ENCODE measurements at regions not wholly inside any gene's neighbourhood (a gene's known extent, or its start where the extent isn't known, plus 50 kb on each side); places are given as distances from the start of the nearest gene placed in this dataset.
"Not testable (repeated sequence)": the region's sequence is repeated elsewhere in the genome, so short reads cannot be mapped to it uniquely, and the experiment has no call there.

GRCh38 chr13:87982400-87982799 is 311.2 kb downstream of the SLITRK5 start:
- DNase-seq (ENCODE audit: low read depth): no peak

GRCh38 chr13:87986639-87987250 is 315.6 kb downstream of the SLITRK5 start:
- no peak for DNase-seq (ENCODE audit: low read depth)

- DNase-seq (ENCODE audit: low read depth): no peak
Observed at GRCh38 chr13:87998081-87998480, 326.9 kb downstream of the SLITRK5 start.

- DNase-seq (ENCODE audit: low read depth): no peak
Observed at GRCh38 chr13:87999240-87999700, 328.1 kb downstream of the SLITRK5 start.

DNA sequence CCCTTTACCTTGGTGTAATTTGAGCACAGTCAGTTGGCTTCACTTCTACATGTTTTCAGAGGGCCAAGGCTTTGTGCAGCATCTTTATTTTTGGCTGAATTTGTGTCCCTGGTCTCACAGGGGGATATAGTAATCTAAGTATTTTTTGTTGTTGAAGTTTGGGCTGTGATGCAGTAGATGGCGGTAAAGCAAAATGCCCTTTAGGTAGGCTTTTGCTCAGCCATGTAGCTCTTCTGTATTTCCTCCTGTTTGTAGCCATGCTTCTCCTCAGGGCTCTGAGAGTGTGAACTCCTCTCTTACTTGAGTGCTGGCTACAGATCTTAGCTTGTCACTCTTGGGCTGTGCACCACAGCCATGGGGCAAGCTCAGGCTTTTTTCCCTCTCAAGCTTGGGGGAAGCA is 328.6 kb downstream of the SLITRK5 start:
- no peak for DNase-seq (ENCODE audit: low read depth)

GRCh38 chr13:88000239-88000638 is 329.1 kb downstream of the SLITRK5 start:
- no peak for DNase-seq (ENCODE audit: low read depth)

DNA sequence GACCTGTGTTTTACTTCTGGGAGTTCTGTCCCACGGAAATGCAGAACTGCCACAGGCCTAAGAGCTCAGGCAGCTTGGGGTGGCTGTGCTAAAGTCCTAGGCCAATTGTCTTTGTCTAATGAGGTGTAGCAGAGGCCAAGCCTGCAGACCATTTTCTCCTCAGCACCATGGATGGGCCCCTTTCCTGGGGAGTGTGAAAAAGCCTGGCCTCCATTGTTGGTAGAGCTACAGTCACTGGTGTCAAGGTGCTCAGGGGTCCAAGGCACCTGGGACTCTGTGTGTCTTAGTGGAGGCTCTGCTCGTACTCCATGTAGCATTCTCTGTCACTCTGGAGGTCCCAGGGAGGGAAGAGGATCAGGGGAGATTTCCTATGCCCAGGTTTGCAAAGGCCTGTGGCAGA is 329.6 kb downstream of the SLITRK5 start:
- DNase-seq (ENCODE audit: low read depth): no peak

- DNase-seq (ENCODE audit: low read depth): no peak
Observed at GRCh38 chr13:88005188-88005587, 334.0 kb downstream of the SLITRK5 start.

GRCh38 chr13:88014527-88014926 is 343.4 kb downstream of the SLITRK5 start:
- no peak for DNase-seq (ENCODE audit: low read depth)

GRCh38 chr13:88022431-88023208 is 351.4 kb downstream of the SLITRK5 start:
- DNase-seq (ENCODE audit: low read depth): no peak

DNA sequence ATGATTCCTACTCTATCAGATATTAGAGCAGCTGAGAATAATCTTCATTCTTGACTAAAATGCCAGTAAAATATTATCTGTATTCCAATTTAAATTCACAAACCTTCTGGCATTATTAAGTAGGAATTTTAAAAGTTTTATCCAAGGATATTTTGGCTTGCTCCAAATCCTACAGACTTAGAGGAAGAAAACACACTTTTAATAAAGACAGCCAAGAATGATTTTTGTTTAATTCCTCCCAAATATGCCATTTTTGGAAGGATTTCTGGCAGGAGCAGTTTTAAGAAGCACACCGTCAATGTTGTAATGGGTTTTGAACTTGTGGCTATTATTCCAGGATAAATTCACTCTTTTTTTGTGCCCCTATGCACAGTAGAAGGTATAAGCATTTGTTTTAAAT is 355.1 kb downstream of the SLITRK5 start:
- DNase-seq (ENCODE audit: low read depth): no peak

- no peak for DNase-seq (ENCODE audit: low read depth)
Observed at GRCh38 chr13:88031980-88032559, 360.9 kb downstream of the SLITRK5 start.

- DNase-seq (ENCODE audit: low read depth): not testable (repeated sequence)
Observed at GRCh38 chr13:88036205-88036604, 365.0 kb downstream of the SLITRK5 start.

DNA sequence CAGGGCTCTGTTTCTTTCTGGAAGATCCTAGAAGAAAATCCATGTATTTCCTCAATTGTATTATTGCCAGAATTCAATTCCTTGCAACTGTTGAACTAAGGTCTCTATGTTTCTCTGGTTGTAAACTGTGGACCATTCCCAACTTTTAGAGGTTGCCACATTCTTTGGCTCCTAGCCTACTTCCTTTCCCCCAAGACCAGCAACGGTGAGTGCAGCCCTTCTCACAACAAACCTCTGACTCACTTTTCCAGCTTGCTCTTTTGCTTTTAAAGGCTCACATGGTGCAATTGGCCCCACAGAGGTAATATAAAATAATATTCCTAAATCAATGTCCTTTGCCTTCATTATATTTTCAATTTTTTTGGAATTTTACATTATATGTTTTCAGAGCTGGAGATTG is 371.3 kb downstream of the SLITRK5 start:
- DNase-seq (ENCODE audit: low read depth): no peak

DNA sequence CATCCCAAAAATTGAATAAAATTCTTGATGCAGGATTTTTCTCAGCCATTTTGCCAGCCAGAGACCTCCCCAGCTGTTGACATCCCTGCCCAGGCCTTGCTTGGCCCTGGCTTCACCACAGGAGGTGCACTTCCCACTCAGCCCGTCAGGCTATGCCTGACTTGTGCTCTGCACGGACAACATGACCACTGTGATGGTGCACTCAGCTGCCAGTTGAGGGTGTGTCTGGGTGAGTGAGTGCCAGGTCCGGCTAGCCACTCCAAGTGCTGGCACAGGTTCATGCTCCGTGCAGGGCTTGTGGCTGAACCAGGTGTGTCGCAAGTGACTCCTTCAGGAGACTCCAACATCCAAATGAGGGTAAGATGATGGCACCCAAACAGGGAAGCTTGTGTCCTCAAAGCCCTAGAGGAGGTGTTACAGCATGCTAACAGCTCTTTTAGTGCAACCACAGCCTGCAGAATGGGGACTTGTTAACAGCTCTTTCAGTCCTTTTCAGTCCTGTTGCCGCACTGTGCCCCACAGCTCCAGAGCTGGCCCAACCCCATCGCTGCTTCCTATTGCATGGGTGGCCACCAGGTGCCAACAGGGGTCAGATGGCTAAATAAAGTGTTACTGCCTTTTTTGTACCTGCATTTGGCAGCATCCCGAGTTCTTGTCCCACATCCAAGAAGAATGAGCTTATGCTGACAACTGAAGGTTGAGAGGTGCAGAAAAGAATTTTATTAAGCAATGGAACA is 380.7 kb downstream of the SLITRK5 start:
- no peak for DNase-seq (ENCODE audit: low read depth)

DNA sequence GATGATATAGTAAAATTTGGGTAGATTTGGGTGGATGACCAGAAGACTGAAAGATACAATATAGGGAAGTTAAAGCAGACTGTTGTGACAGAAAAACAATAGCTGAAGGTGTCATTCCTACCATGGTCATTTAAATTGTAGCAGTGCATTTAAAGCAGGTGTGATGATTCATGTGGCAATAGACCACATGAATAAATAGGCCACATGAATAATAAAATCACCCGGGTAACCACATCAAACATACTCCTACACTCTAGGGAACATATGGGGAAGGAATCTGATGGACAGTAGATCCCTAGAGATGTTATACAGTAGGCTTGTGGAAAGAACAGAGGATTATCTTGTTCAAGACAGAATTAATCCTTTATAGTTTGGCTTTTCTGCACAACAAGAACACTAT is 392.6 kb downstream of the SLITRK5 start:
- DNase-seq (ENCODE audit: low read depth): no peak

GRCh38 chr13:88066847-88067246 is 395.7 kb downstream of the SLITRK5 start:
- DNase-seq (ENCODE audit: low read depth): no peak

DNA sequence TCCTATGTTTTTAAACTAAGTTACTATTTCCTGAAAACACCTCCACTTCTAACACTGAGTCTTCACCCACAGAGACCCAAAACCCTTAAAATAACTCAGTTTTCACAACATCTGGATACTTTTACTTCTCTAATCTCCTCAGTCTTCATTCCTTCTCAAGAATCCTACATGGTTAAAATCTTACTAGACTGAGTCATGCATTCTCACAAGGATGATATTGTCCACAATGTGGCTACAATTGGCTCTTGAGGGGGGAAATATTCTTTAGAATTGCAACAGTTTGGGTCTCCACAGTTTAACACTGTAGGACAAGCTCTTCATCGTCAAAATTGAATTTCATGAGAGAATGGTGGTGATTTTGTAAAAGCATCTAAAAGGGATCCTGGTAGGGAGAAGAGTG is 397.1 kb downstream of the SLITRK5 start:
- DNase-seq (ENCODE audit: low read depth): no peak

- no peak for DNase-seq (ENCODE audit: low read depth)
Observed at GRCh38 chr13:88068975-88069374, 397.8 kb downstream of the SLITRK5 start.

DNA sequence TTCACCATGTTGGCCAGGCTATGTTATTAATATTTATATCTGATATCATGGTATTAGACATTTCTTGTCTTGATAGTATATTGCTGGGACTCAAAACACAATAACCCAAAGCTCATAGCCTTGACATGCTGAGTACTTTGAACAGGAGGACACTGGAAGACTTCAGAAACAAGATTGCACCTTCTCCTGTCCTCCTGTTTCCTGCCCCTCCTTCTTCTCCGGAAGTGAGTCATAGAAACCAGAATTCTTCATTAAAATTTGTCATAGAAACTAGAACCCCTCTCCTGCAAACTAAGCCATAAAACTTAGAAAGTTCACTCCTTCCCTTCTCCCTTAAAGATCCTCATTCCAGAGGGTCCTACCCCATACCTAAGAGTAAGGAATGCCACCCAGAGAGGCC is 400.2 kb downstream of the SLITRK5 start:
- DNase-seq (ENCODE audit: low read depth): no peak

DNA sequence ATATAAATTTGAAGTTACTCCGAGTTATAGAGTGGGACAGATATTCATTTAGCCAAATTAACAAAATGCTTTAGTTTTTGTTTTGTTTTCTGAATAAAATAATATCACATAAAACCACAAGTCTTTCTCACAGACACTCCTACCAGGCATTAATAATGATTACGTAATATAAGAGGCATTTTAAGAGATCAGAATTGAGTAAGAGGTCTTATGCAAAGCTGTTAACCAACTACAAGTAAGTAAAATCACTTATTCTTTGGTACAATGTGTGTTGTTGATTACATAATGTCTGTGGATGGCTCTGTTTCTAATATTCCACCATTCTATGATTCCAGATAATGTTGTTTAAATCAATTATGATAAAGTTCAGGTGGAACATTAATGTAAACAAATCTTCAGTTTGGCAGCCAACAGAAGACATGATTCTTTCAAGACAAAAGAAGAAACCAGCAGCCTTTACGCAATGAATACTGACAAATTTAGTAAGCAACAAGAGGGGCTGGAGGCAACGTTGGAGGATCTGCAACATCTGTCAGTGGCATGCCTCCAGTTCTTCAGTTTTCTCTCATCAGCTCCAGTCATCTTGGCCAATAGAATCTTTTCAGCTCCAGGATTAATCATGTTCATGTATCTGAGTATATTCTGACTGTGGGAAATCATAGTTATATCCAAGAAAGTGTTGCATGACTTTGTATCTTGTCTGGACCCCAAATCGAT is 403.8 kb downstream of the SLITRK5 start:
- no peak for DNase-seq (ENCODE audit: low read depth)

GRCh38 chr13:88085036-88085435 is 413.9 kb downstream of the SLITRK5 start:
- no peak for DNase-seq (ENCODE audit: low read depth)

Measured in CMK (cell line).